WTC11 (cell line): ENCODE measurements at regions not wholly inside any gene's neighbourhood (a gene's known extent, or its start where the extent isn't known, plus 50 kb on each side); places are given as distances from the start of the nearest gene placed in this dataset.

Source experiments
- ATAC-seq: fragments of 200-7000 bp; cut with Tn5 transposase; 2 replicates; pipeline ENCODE4 v1.10.0; 2021; ENCODE audit warnings: mild to moderate bottlenecking, moderate library complexity
- CTCF ChIA-PET: fragments of 300-600 bp; sonication (Branson Sonifier 250); formaldehyde crosslinking; loops from one replicate; lab custom pipeline; 2021; ENCODE audit warnings: antibody characterized with exemption; lab: Charles Lee
- POLR2A ChIA-PET: fragments of 350-600 bp; sonication (Branson Sonifier 250); formaldehyde crosslinking; loops from one replicate; lab custom pipeline; 2021; ENCODE audit warnings: antibody characterized with exemption; lab: Charles Lee
- DNase-seq: peaks from one replicate; pipeline ENCODE4 v3.0.0; 2021; ENCODE audit warnings: low spot score
- H3K27ac Mint-ChIP-seq: 2 replicates; pipeline ENCODE4 v1.8.0; 2021; ENCODE audit warnings: mixed read lengths
- H3K27me3 Mint-ChIP-seq: 2 replicates; pipeline ENCODE4 v1.8.0; 2021; ENCODE audit warnings: low read depth, mild to moderate bottlenecking, moderate library complexity, mixed read lengths
- H3K36me3 Mint-ChIP-seq: 2 replicates; pipeline ENCODE4 v1.8.0; 2021; ENCODE audit warnings: mixed read lengths
- H3K4me1 Mint-ChIP-seq: 2 replicates; pipeline ENCODE4 v1.8.0; 2022; ENCODE audit warnings: mixed read lengths
- H3K4me3 Mint-ChIP-seq: 2 replicates; pipeline ENCODE4 v1.8.0; 2021; ENCODE audit warnings: mild to moderate bottlenecking, moderate library complexity, mixed read lengths
- H3K9me3 Mint-ChIP-seq: 2 replicates; pipeline ENCODE4 v1.8.0; 2021; ENCODE audit warnings: mixed read lengths
- CDX4 ChIP-seq: fragments of 250-450 bp; sonication (Bioruptor Pico); IDR thresholded peaks from 2 replicates; pipeline ENCODE4 v1.9.0; 2021; ENCODE audit warnings: moderate library complexity, mild to moderate bottlenecking, inconsistent platforms, borderline replicate concordance
- CREB1 ChIP-seq: sonication (generic); formaldehyde crosslinking; IDR thresholded peaks from 2 replicates; pipeline ENCODE4 v1.8.0; 2023; ENCODE audit warnings: mild to moderate bottlenecking, missing genetic modification reagents
- E2F5 ChIP-seq: sonication (generic); formaldehyde crosslinking; IDR thresholded peaks from 2 replicates; pipeline ENCODE4 v1.8.1; 2022; ENCODE audit warnings: mild to moderate bottlenecking, moderate library complexity, missing genetic modification reagents
- ESRRA ChIP-seq: sonication (generic); formaldehyde crosslinking; IDR thresholded peaks from 2 replicates; pipeline ENCODE4 v1.8.1; 2022; ENCODE audit warnings: mild to moderate bottlenecking, missing genetic modification reagents, borderline replicate concordance
- FOXJ3 ChIP-seq: sonication (generic); formaldehyde crosslinking; IDR thresholded peaks from 2 replicates; pipeline ENCODE4 v1.9.0; 2021; ENCODE audit warnings: missing genetic modification reagents, mild to moderate bottlenecking, borderline replicate concordance
- FOXP1 ChIP-seq: sonication (generic); formaldehyde crosslinking; IDR thresholded peaks from 2 replicates; pipeline ENCODE4 v1.8.0; 2022; ENCODE audit warnings: missing genetic modification reagents, mild to moderate bottlenecking, moderate library complexity, borderline replicate concordance
- GRHL2 ChIP-seq: fragments of 250-450 bp; sonication (Bioruptor Pico); IDR thresholded peaks from 2 replicates; pipeline ENCODE4 v1.8.0; 2022; ENCODE audit warnings: mild to moderate bottlenecking, moderate library complexity; ENCODE audit not compliant: insufficient replicate concordance, severe bottlenecking
- HMGA2 ChIP-seq: fragments of 250-450 bp; sonication (Bioruptor Pico); IDR thresholded peaks from 2 replicates; pipeline ENCODE4 v1.4.0; 2021; ENCODE audit warnings: mild to moderate bottlenecking, moderate library complexity
- HMGXB4 ChIP-seq: sonication (generic); formaldehyde crosslinking; IDR thresholded peaks from 2 replicates; pipeline ENCODE4 v1.8.1; 2023; ENCODE audit warnings: mild to moderate bottlenecking, moderate library complexity, missing genetic modification reagents
- IRF2 ChIP-seq: sonication (generic); formaldehyde crosslinking; IDR thresholded peaks from 2 replicates; pipeline ENCODE4 v1.8.0; 2022; ENCODE audit warnings: low read depth, missing genetic modification reagents, borderline replicate concordance
- JUN ChIP-seq: sonication (generic); formaldehyde crosslinking; IDR thresholded peaks from 2 replicates; pipeline ENCODE4 v1.8.0; 2023; ENCODE audit warnings: mild to moderate bottlenecking, missing genetic modification reagents
- MXD4 ChIP-seq: fragments of 250-450 bp; sonication (Bioruptor Pico); IDR thresholded peaks from 2 replicates; pipeline ENCODE4 v1.8.0; 2021; ENCODE audit warnings: mild to moderate bottlenecking, moderate library complexity, borderline replicate concordance
- NFE2L1 ChIP-seq: sonication (generic); formaldehyde crosslinking; IDR thresholded peaks from 2 replicates; pipeline ENCODE4 v1.8.1; 2023; ENCODE audit warnings: missing genetic modification reagents
- TCF7 ChIP-seq: sonication (generic); formaldehyde crosslinking; IDR thresholded peaks from 2 replicates; pipeline ENCODE4 v1.8.0; 2022; ENCODE audit warnings: mild to moderate bottlenecking, low read depth, missing genetic modification reagents, moderate library complexity
- TEAD1 ChIP-seq: sonication (generic); formaldehyde crosslinking; IDR thresholded peaks from 2 replicates; pipeline ENCODE4 v1.8.0; 2022; ENCODE audit warnings: mild to moderate bottlenecking, missing genetic modification reagents
- USF2 ChIP-seq: sonication (generic); formaldehyde crosslinking; IDR thresholded peaks from 2 replicates; pipeline ENCODE4 v1.8.1; 2023; ENCODE audit warnings: mild to moderate bottlenecking, missing genetic modification reagents, moderate library complexity
- ZNF396 ChIP-seq: fragments of 250-450 bp; sonication (Bioruptor Pico); IDR thresholded peaks from 2 replicates; pipeline ENCODE4 v1.8.0; 2021; ENCODE audit warnings: mild to moderate bottlenecking, moderate library complexity, borderline replicate concordance
- ZNF671 ChIP-seq: fragments of 250-450 bp; sonication (Bioruptor Pico); IDR thresholded peaks from 2 replicates; pipeline ENCODE4 v1.8.0; 2021; ENCODE audit warnings: mild to moderate bottlenecking
- TF ChIP-seq, protein P1 (sequence below): fragments of 250-450 bp; sonication (Bioruptor Pico); IDR thresholded peaks from 2 replicates; pipeline ENCODE4 v1.9.0; 2021; ENCODE audit warnings: mild to moderate bottlenecking
- TF ChIP-seq, protein P2 (sequence below): sonication (generic); formaldehyde crosslinking; conservative IDR thresholded peaks from 2 replicates; pipeline ENCODE4 v1.8.1; 2022; ENCODE audit warnings: mild to moderate bottlenecking, missing genetic modification reagents
- TF ChIP-seq, protein P3 (sequence below): fragments of 250-450 bp; sonication (Bioruptor Pico); IDR thresholded peaks from 2 replicates; pipeline ENCODE4 v1.8.0; 2021; ENCODE audit warnings: mild to moderate bottlenecking

DNA sequence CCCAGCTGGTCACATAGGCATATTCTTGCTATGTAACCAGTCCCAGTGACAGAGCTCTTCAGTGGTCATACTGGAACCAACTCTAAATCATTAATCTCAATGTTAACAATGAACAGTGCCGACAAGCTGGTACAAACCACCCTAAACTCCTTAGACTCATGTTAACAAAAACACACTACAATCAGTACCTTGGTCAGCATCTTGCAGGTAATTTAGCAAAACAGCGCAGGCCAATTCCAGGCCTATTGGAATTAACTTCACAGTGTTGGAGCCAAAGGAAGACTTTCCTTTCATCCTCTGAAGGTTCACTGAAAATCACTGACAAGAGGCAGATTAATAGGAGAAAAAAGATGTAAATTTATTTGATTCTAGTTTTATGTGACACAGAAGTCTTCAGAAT lies 396.4 kb downstream of the PIK3C3 start:
- Mint-ChIP-seq H3K4me3 (no peak overlapping the region), H3K27ac (no peak overlapping the region), H3K4me1 (no peaks in the 10 kb centered on the region), H3K27me3 (no peaks in the 10 kb centered on the region), H3K9me3 (no peaks in the 10 kb centered on the region), H3K36me3 (no peaks in the 10 kb centered on the region)
- ChIA-PET CTCF (no interaction called here), POLR2A (no interaction called here)
- DNase-seq (no peak), ATAC-seq (no peak)
- TF ChIP-seq CREB1 (CRISPR knock-in tag) (no peak), ZNF396 (CRISPR knock-in tag) (no peak), TEAD1 (CRISPR knock-in tag) (no peak), USF2 (no peak), IRF2 (CRISPR knock-in tag) (no peak), TCF7 (CRISPR knock-in tag) (no peak), FOXP1 (CRISPR knock-in tag) (no peak), HMGA2 (CRISPR knock-in tag) (no peak), E2F5 (CRISPR knock-in tag) (no peak), GRHL2 (CRISPR knock-in tag) (no peak), JUN (CRISPR knock-in tag) (no peak), ESRRA (CRISPR knock-in tag) (no peak), CDX4 (CRISPR knock-in tag) (no peak)
- TF ChIP-seq, protein P1, sequence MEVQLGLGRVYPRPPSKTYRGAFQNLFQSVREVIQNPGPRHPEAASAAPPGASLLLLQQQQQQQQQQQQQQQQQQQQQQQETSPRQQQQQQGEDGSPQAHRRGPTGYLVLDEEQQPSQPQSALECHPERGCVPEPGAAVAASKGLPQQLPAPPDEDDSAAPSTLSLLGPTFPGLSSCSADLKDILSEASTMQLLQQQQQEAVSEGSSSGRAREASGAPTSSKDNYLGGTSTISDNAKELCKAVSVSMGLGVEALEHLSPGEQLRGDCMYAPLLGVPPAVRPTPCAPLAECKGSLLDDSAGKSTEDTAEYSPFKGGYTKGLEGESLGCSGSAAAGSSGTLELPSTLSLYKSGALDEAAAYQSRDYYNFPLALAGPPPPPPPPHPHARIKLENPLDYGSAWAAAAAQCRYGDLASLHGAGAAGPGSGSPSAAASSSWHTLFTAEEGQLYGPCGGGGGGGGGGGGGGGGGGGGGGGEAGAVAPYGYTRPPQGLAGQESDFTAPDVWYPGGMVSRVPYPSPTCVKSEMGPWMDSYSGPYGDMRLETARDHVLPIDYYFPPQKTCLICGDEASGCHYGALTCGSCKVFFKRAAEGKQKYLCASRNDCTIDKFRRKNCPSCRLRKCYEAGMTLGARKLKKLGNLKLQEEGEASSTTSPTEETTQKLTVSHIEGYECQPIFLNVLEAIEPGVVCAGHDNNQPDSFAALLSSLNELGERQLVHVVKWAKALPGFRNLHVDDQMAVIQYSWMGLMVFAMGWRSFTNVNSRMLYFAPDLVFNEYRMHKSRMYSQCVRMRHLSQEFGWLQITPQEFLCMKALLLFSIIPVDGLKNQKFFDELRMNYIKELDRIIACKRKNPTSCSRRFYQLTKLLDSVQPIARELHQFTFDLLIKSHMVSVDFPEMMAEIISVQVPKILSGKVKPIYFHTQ (CRISPR knock-in tag): no peak
- TF ChIP-seq, protein P2, sequence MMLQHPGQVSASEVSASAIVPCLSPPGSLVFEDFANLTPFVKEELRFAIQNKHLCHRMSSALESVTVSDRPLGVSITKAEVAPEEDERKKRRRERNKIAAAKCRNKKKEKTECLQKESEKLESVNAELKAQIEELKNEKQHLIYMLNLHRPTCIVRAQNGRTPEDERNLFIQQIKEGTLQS (CRISPR knock-in tag): no peak
- TF ChIP-seq, protein P3, sequence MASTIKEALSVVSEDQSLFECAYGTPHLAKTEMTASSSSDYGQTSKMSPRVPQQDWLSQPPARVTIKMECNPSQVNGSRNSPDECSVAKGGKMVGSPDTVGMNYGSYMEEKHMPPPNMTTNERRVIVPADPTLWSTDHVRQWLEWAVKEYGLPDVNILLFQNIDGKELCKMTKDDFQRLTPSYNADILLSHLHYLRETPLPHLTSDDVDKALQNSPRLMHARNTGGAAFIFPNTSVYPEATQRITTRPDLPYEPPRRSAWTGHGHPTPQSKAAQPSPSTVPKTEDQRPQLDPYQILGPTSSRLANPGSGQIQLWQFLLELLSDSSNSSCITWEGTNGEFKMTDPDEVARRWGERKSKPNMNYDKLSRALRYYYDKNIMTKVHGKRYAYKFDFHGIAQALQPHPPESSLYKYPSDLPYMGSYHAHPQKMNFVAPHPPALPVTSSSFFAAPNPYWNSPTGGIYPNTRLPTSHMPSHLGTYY (CRISPR knock-in tag): no peak

GRCh38 chr18:42360716-42361115 lies 405.7 kb downstream of the PIK3C3 start:
- H3K27ac Mint-ChIP-seq: no peak overlapping the region
- no peak for DNase-seq
- H3K4me1 Mint-ChIP-seq: peaks cover 8% of the 10 kb centered on the region
- no peak for ATAC-seq
- H3K9me3 Mint-ChIP-seq: no peaks in the 10 kb centered on the region
- H3K27me3 Mint-ChIP-seq: no peaks in the 10 kb centered on the region
- no peak overlapping the region for H3K4me3 Mint-ChIP-seq
- H3K36me3 Mint-ChIP-seq: no peaks in the 10 kb centered on the region
- CTCF ChIA-PET: no interaction called here
- POLR2A ChIA-PET: no interaction called here
- TF ChIP-seq HMGA2 (CRISPR knock-in tag): no peak
- no peak for TF ChIP-seq MXD4 (CRISPR knock-in tag)
- no peak for TF ChIP-seq NFE2L1
- TF ChIP-seq JUN (CRISPR knock-in tag): no peak
- no peak for TF ChIP-seq HMGXB4 (CRISPR knock-in tag)
- TF ChIP-seq ESRRA (CRISPR knock-in tag): no peak
- TF ChIP-seq ZNF671: no peak
- no peak for TF ChIP-seq TCF7 (CRISPR knock-in tag)
- TF ChIP-seq FOXJ3 (CRISPR knock-in tag): no peak
- TF ChIP-seq, all 79 proteins: peak for 0
